A549 (cell line): ENCODE measurements at regions not wholly inside any gene's neighbourhood (a gene's known extent, or its start where the extent isn't known, plus 50 kb on each side); places are given as distances from the start of the nearest gene placed in this dataset.

ENCODE experiments used
- CEBPB ChIP-seq, 2 experiments: fragments of >200 bp in 1 of 2; sonication (Bioruptor Twin) in 1 of 2; formaldehyde crosslinking in 1 of 2; IDR thresholded peaks; 2 replicates each; pipeline ENCODE4 v1.6.1; 2012 to 2016
- CHD2 ChIP-seq: fragments of 150-350 bp; IDR thresholded peaks from 2 replicates; pipeline ENCODE4 v1.6.1; 2014; ENCODE audit warnings: low read length; ENCODE audit not compliant: partially characterized antibody
- CTCF ChIP-seq: fragments of >200 bp; sonication (Bioruptor Twin); formaldehyde crosslinking; IDR thresholded peaks from 3 replicates; pipeline ENCODE4 v1.5.1; 2016
- EP300 ChIP-seq, 2 experiments: fragments of >200 bp; sonication (Bioruptor Twin); formaldehyde crosslinking; IDR thresholded peaks; 2 replicates in 1 of 2; 3 replicates in 1 of 2; pipeline ENCODE4 v1.6.1; 2016 to 2017
- ESRRA ChIP-seq: fragments of 150-350 bp; IDR thresholded peaks from 2 replicates; pipeline ENCODE4 v1.6.1; 2014; ENCODE audit warnings: mild to moderate bottlenecking, low read length, borderline replicate concordance
- HMGXB4 ChIP-seq: fragments of 250-450 bp; sonication (Bioruptor Pico); IDR thresholded peaks from 2 replicates; pipeline ENCODE4 v1.5.0; 2021; ENCODE audit warnings: mild to moderate bottlenecking, moderate library complexity, borderline replicate concordance
- POLR2A ChIP-seq: IDR thresholded peaks from 2 replicates; pipeline ENCODE4 v1.6.1; 2012; ENCODE audit warnings: mild to moderate bottlenecking, low read length
- POLR2AphosphoS2 ChIP-seq: conservative IDR thresholded peaks from 2 replicates; pipeline ENCODE4 v1.6.1; 2012; ENCODE audit warnings: low read length, improper control_type of control experiment, inconsistent platforms
- RAD21 ChIP-seq, 2 experiments: fragments of >200 bp in 1 of 2; sonication (Bioruptor Twin) in 1 of 2; formaldehyde crosslinking in 1 of 2; IDR thresholded peaks in 1 of 2; conservative IDR thresholded peaks in 1 of 2; 2 replicates in 1 of 2; 3 replicates in 1 of 2; pipeline ENCODE4 v1.6.1; 2012 to 2018; ENCODE audit warnings: inconsistent platforms in 1 of 2
- REST ChIP-seq: fragments of 200-600 bp; sonication (generic); IDR thresholded peaks from 2 replicates; pipeline ENCODE4 v1.6.1; 2016; ENCODE audit warnings: antibody characterized with exemption, mild to moderate bottlenecking, moderate library complexity
- RFX5 ChIP-seq: fragments of 450-650 bp; IDR thresholded peaks from 2 replicates; pipeline ENCODE4 v1.7.1; 2014; ENCODE audit warnings: antibody characterized with exemption, mild to moderate bottlenecking, moderate library complexity
- SMC3 ChIP-seq: fragments of >200 bp; sonication (Bioruptor Twin); formaldehyde crosslinking; IDR thresholded peaks from 3 replicates; pipeline ENCODE4 v1.6.1; 2018; ENCODE audit warnings: inconsistent platforms
- SREBF2 ChIP-seq: fragments of 450-650 bp; IDR thresholded peaks from 2 replicates; pipeline ENCODE4 v1.6.1; 2014; ENCODE audit warnings: mild to moderate bottlenecking, moderate library complexity

GRCh38 chr10:78584266-78584665, 484.5 kb upstream of the ZMIZ1 start:
- TF ChIP-seq CTCF (no peak), POLR2A (no peak), RAD21 (conservative IDR thresholded peaks at IDR 0.05 in 1 of 2, IDR thresholded peaks at IDR 0.05 in 1 of 2) (no peak), RFX5 (no peak), CEBPB (IDR thresholded peaks at IDR 0.05) (no peak), SMC3 (no peak), REST (no peak), POLR2AphosphoS2 (no peak), CHD2 (no peak), SREBF2 (no peak), EP300 (IDR thresholded peaks at IDR 0.05) (no peak), HMGXB4 (CRISPR knock-in tag) (no peak), ESRRA (no peak)
